Gastroesophageal sphincter (tissue), 4 donors: ENCODE measurements at regions not wholly inside any gene's neighbourhood (a gene's known extent, or its start where the extent isn't known, plus 50 kb on each side); places are given as distances from the start of the nearest gene placed in this dataset.

Source experiments
- ATAC-seq: fragments of 150-250 bp; one replicate; pipeline ENCODE4 v1.9.1; 2016; ENCODE audit warnings: mild to moderate bottlenecking, moderate library complexity
- H3K27ac ChIP-seq, 4 donors: fragments of 200-600 bp; sonication (generic) in 3 of 4; 1 replicate in 3 of 4; 2 replicates in 1 of 4; pipeline ENCODE4 v1.5.1; 2016 to 2019
- H3K27me3 ChIP-seq: fragments of 200-600 bp; sonication (generic); one replicate; pipeline ENCODE4 v1.5.1; 2019
- H3K36me3 ChIP-seq, 2 donors: fragments of 200-600 bp; sonication (generic); one replicate each; pipeline ENCODE4 v1.5.1; 2019; ENCODE audit warnings: control low read depth in 1 of 2
- H3K4me1 ChIP-seq, 3 donors: fragments of 200-600 bp; sonication (generic); 1 replicate in 2 of 3; 2 replicates in 1 of 3; pipeline ENCODE4 v1.5.1; 2016 to 2019; ENCODE audit warnings: control low read depth in 2 of 3
- H3K4me3 ChIP-seq, 2 donors: fragments of 200-600 bp; sonication (generic); one replicate each; pipeline ENCODE4 v1.5.1; 2019; ENCODE audit warnings: mild to moderate bottlenecking in 1 of 2, moderate library complexity in 1 of 2
- H3K9me3 ChIP-seq, 3 donors: fragments of 200-600 bp; sonication (generic); one replicate each; pipeline ENCODE4 v1.5.1; 2017 to 2019; ENCODE audit warnings: control low read depth in 2 of 3
- EP300 ChIP-seq: sonication (generic); formaldehyde crosslinking; IDR thresholded peaks from one replicate; pipeline ENCODE4 v1.6.1; 2017; ENCODE audit warnings: antibody characterized with exemption, mild to moderate bottlenecking
- POLR2A ChIP-seq, 2 donors: fragments of 450-650 bp; IDR thresholded peaks; one replicate each; pipeline ENCODE4 v1.6.1; 2017; ENCODE audit warnings: antibody characterized with exemption in 2 of 2, mild to moderate bottlenecking in 2 of 2, moderate library complexity in 1 of 2
- POLR2AphosphoS5 ChIP-seq: sonication (generic); formaldehyde crosslinking; IDR thresholded peaks from one replicate; pipeline ENCODE4 v1.6.1; 2017; ENCODE audit warnings: antibody characterized with exemption
- WGBS, 2 donors: methylation state at CpG; one replicate each; pipeline ENCODE4 v1.1.5; 2018; ENCODE audit warnings: low coverage in 1 of 2; 5-methylcytosine and 5-hydroxymethylcytosine counted together
- TF ChIP-seq, protein P1 (sequence below), 4 experiments: fragments of 200-600 bp in 2 of 4; fragments of 450-650 bp in 2 of 4; sonication (generic) in 1 of 4; IDR thresholded peaks; one replicate each; pipeline ENCODE4 v1.5.1; 2017 to 2019; ENCODE audit warnings: antibody characterized with exemption in 4 of 4, mild to moderate bottlenecking in 2 of 4, moderate library complexity in 2 of 4

DNA sequence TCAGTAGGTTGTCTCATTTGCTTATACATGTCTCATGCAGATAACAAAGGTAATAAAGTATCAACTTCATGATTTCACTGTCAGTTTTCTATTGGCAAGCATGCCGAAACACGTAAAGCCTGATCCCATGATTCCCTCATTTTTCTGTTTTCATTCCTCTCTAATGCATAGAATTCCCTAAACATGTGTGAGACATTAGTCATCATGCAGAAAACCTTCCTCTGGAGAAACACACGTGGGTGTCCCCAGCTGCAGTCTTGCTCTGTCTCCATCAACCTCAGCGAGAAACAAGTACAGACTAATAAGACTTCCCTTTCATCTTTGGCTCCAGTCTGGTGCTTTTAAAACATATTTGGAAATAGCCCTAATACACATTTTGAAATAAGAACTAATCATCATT lies 432.7 kb upstream of the VSTM2A start:
- ATAC-seq, result no peak
- TF ChIP-seq, protein P1, sequence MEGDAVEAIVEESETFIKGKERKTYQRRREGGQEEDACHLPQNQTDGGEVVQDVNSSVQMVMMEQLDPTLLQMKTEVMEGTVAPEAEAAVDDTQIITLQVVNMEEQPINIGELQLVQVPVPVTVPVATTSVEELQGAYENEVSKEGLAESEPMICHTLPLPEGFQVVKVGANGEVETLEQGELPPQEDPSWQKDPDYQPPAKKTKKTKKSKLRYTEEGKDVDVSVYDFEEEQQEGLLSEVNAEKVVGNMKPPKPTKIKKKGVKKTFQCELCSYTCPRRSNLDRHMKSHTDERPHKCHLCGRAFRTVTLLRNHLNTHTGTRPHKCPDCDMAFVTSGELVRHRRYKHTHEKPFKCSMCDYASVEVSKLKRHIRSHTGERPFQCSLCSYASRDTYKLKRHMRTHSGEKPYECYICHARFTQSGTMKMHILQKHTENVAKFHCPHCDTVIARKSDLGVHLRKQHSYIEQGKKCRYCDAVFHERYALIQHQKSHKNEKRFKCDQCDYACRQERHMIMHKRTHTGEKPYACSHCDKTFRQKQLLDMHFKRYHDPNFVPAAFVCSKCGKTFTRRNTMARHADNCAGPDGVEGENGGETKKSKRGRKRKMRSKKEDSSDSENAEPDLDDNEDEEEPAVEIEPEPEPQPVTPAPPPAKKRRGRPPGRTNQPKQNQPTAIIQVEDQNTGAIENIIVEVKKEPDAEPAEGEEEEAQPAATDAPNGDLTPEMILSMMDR (IDR thresholded peaks at IDR 0.05), result no peak
- TF ChIP-seq POLR2A (IDR thresholded peaks at IDR 0.05), result no peak
- no peak for TF ChIP-seq EP300
- no peak for TF ChIP-seq POLR2AphosphoS5
- Histone ChIP-seq H3K9me3 (no peaks in the 10 kb centered on the region), H3K36me3 (no peaks in the 10 kb centered on the region), H3K4me3 (no peak overlapping the region), H3K27ac (no peak overlapping the region), H3K27me3 (no peaks in the 10 kb centered on the region), H3K4me1 (no peaks in the 10 kb centered on the region)
- 68 to 76% methylated on average over 3 to 4 of the region's 4 CpGs for WGBS, 2 donors

DNA sequence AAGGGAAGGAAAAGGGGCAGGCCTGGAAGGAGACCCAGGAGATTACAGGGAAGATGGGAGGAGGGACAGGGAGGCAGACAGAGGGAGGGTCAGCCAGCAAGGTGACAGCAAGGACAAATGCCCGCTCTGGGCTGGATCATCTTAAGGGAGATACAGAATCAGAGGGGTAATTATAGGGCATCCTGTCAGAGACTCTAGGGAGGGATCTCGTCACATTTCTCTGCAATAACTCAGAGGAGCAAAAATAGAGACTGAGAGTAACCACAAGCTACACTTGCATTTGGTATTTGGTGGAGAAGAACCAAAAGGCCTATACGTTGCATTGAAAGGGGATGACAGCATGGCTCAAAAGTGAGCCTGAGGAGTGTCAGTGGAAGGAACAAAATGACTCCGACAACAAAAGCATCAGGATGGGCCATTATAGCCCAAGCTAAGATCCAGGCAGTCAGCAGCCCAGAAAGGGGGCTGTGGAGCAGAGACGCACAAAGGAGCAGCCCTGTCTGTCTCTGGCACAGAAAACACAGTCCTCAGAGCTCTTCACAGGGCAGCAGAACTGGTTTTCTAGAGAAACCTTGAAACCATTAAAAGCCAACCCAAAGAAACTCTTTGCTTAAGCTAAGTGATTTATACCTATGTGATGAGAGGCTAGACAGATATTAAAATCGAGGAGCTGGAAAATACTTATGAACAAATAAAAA lies 430.2 kb upstream of the VSTM2A start:
- Histone ChIP-seq H3K27me3 (peaks cover 5% of the 10 kb centered on the region), H3K36me3 (no peaks in the 10 kb centered on the region), H3K4me1 (no peaks in the 10 kb centered on the region), H3K9me3 (no peaks in the 10 kb centered on the region), H3K4me3 (no peak overlapping the region), H3K27ac (no peak overlapping the region)
- no peak for TF ChIP-seq EP300
- TF ChIP-seq, protein P1 (IDR thresholded peaks at IDR 0.05), result no peak
- TF ChIP-seq POLR2A (IDR thresholded peaks at IDR 0.05), result no peak
- no peak for TF ChIP-seq POLR2AphosphoS5
- 49 to 67% methylated on average over 5 to 6 of the region's 6 CpGs for WGBS, 2 donors
- no peak for ATAC-seq

DNA sequence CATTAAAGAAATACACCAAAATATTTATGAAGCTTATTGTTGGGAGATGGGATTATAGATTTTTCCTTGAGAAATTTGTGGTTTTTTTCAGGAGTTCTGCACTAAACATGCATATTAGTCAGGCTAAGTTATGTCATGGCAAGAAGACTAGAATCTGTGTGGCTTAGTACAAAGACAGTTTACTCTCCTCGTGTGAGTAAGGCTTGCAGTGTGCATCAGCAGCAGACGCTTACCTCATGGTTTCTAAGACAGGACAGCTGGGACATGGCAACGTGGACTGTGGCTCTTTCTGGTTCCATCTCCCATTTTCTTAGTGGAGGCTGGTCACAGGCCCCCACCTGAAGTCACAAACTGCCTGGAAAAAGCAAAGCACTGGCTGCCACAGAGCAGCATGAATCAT lies 429.6 kb upstream of the VSTM2A start:
- H3K36me3 ChIP-seq, result no peaks in the 10 kb centered on the region
- no peak overlapping the region for H3K27ac ChIP-seq
- H3K4me1 ChIP-seq, result no peaks in the 10 kb centered on the region
- WGBS, 2 donors, result 31 to 41% methylated on average over 3 of the region's 3 CpGs
- H3K27me3 ChIP-seq, result peaks cover 5% of the 10 kb centered on the region
- TF ChIP-seq EP300 (no peak), POLR2A (IDR thresholded peaks at IDR 0.05) (no peak), POLR2AphosphoS5 (no peak)
- TF ChIP-seq, protein P1 (IDR thresholded peaks at IDR 0.05), result no peak
- H3K4me3 ChIP-seq, result no peak overlapping the region
- H3K9me3 ChIP-seq, result no peaks in the 10 kb centered on the region
- ATAC-seq, result no peak

DNA sequence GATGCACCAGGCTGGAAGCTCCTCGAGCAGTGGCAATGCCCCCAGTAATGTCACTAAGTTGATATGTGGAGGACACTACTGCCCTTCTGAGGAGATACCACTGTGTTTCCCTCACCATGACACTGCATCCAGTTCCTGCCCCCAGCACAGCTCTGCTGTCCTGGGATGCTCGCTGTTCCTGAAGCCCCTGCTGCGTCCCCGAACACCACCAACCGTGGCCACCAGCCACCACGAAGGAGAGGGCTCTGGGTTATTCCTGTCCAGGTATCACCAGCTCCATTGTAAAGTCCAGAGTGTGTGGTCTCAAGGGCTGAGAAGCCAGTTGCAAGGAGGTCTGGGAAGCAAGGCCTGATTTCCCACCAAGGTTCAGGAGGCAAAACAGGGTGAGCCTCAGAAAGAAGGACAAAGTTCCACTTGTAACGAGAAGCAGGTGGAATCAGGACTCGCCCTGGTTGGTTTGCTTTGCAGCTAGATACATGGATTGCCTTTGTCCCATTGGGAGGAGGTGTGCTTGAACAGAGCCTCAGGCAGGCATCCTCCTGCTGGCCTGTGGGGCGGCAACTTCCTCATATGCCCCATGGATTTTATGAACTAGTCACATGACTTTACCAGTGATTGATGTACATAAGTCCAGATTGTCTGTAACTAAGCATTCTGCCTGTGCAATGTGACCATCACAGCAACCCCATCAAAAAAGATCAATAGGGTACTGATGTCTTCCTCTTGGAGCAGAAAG lies 427.0 kb upstream of the VSTM2A start:
- H3K4me1 ChIP-seq, result no peaks in the 10 kb centered on the region
- no peak overlapping the region for H3K4me3 ChIP-seq
- TF ChIP-seq POLR2A (IDR thresholded peaks at IDR 0.05), result no peak
- TF ChIP-seq POLR2AphosphoS5, result no peak
- TF ChIP-seq EP300, result no peak
- TF ChIP-seq, protein P1 (IDR thresholded peaks at IDR 0.05), result no peak
- ATAC-seq, result no peak
- no peak overlapping the region for H3K27ac ChIP-seq
- WGBS, 2 donors, result 89 to 100% methylated on average over 4 of the region's 9 CpGs
- no peaks in the 10 kb centered on the region for H3K9me3 ChIP-seq
- H3K36me3 ChIP-seq, result no peaks in the 10 kb centered on the region
- peaks cover 5% of the 10 kb centered on the region for H3K27me3 ChIP-seq

DNA sequence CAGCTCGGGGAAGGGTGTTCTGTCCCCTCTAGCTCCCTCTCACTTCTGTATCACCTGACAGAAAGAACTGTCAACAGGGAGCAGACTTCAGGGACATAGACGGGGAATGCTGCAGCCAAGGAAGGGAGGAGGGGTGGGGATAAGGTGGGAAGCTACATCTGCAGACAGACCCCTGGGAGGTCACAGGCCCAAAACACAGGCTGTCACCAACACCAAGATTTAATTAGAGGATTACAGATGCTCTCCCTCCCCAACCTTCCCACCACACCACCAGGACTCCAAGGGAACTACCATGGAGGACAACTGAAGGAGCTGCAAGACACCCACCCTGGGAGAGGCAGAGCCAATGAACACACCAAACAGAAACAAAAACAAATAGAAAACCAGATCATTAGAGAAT lies 425.2 kb upstream of the VSTM2A start:
- no peak overlapping the region for H3K4me3 ChIP-seq
- H3K4me1 ChIP-seq, result no peaks in the 10 kb centered on the region
- TF ChIP-seq, protein P1 (IDR thresholded peaks at IDR 0.05), result no peak
- no peak for TF ChIP-seq POLR2A (IDR thresholded peaks at IDR 0.05)
- no peak for TF ChIP-seq POLR2AphosphoS5
- TF ChIP-seq EP300, result no peak
- H3K27me3 ChIP-seq, result peaks cover 5% of the 10 kb centered on the region
- no peak for ATAC-seq
- no peak overlapping the region for H3K27ac ChIP-seq
- WGBS, 2 donors, result 45 to 88% methylated on average over 1 to 2 of the region's 2 CpGs
- H3K9me3 ChIP-seq, result no peaks in the 10 kb centered on the region
- no peaks in the 10 kb centered on the region for H3K36me3 ChIP-seq
